ENCODE measurements at regions not wholly inside any gene's neighbourhood (a gene's known extent, or its start where the extent isn't known, plus 50 kb on each side); places are given as distances from the start of the nearest gene placed in this dataset.

GRCh38 chr7:131618391-131618790, 62.0 kb upstream of the PODXL start:
- DNase-seq (ENCODE audit: low read depth, low spot score): no peak

- DNase-seq (ENCODE audit: low read depth, low spot score): no peak
Observed at GRCh38 chr7:131616487-131617200, 60.2 kb upstream of the PODXL start.

- no peak for DNase-seq (ENCODE audit: low read depth, low spot score)
Observed at GRCh38 chr7:131613909-131614308, 57.5 kb upstream of the PODXL start.

GRCh38 chr7:131610007-131610406, 53.6 kb upstream of the PODXL start:
- DNase-seq (ENCODE audit: low read depth, low spot score): no peak

- no peak for DNase-seq (ENCODE audit: low read depth, low spot score)
Observed at GRCh38 chr7:131608116-131608500, 51.7 kb upstream of the PODXL start.

- no peak for DNase-seq (ENCODE audit: low read depth, low spot score)
Observed at GRCh38 chr7:131607291-131608115, 51.1 kb upstream of the PODXL start.

GRCh38 chr7:131606346-131607290, 50.2 kb upstream of the PODXL start:
- DNase-seq (ENCODE audit: low read depth, low spot score): no peak
